ENCODE measurements at regions not wholly inside any gene's neighbourhood (a gene's known extent, or its start where the extent isn't known, plus 50 kb on each side); places are given as distances from the start of the nearest gene placed in this dataset.

DNA sequence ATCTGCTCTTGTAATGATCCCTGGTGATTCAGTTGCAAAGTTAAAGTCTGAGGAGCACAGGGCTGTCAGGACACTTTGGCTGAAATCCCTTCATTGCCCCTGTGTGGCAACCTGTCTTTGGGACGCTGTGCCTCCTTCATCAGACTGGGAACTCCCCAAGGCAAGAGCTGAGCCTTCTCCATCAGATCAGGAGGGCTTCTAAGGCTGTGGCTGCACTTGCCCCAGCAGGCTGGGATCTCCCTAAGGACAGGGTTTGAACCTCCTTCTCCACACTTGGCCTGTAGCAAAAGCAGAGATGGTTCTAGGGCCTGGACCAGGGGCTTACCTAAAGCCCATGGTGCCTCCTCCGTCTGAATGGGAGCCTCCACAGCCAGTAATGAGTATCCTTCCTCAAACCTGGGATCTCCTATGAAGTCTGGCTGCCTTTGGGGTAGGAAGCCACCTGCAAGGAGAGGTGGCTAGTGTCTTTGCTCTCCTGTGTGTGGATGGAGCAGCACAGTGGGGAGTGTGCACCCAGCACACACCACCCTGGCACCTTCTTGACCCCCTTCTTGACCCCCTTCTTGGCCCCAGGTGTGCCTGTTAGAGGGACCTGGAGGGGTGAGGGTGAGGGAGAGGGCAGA lies 79.0 kb upstream of the NKD1 start:
- no peak for DNase-seq

GRCh38 chr16:50468749-50469078 lies 79.5 kb upstream of the NKD1 start:
- DNase-seq, result no peak

- peak; percentile 79 for DNase-seq
Measured at GRCh38 chr16:50467943-50468748, 80.0 kb upstream of the NKD1 start.

GRCh38 chr16:50467559-50467942 lies 80.6 kb upstream of the NKD1 start:
- no peak for DNase-seq

GRCh38 chr16:50466170-50466569 lies 82.0 kb upstream of the NKD1 start:
- no peak for DNase-seq

GRCh38 chr16:50464325-50465290 lies 83.6 kb upstream of the NKD1 start:
- no peak for DNase-seq

DNA sequence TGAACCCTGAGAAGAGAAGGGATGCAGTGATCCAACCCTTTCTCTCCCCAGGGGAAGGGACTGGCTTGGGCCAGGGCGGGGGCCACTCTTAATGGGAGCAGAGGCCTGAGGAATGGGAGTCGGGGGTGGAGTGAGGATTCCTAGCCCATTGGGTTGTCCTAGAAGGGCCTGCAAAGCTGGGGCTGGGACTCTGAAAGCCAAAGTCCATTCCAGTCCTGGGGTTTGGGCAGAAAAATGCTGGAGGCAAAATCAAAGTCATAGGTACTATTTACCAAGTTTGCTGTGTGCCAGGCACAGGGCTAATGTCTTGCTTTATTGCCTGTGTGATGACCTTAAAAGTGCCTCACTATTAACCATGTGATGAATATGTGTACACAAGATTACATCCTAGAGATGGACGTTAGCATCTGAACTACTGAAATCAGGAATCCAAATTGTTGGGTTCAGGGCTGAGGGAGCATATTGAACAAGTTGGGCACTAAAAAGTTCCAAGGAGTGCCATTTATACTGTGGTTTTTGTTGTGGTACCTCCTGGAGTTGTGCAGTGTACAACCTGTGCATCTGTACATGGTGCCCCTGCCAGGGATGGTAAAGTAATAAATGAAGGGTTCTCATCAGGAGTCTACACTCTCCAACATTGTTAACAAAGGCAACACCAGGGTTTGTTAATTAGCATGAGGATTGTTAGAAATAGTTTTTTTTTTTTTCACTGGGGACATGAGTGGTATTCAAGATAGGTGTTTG lies 84.4 kb upstream of the NKD1 start:
- no peak for DNase-seq

DNA sequence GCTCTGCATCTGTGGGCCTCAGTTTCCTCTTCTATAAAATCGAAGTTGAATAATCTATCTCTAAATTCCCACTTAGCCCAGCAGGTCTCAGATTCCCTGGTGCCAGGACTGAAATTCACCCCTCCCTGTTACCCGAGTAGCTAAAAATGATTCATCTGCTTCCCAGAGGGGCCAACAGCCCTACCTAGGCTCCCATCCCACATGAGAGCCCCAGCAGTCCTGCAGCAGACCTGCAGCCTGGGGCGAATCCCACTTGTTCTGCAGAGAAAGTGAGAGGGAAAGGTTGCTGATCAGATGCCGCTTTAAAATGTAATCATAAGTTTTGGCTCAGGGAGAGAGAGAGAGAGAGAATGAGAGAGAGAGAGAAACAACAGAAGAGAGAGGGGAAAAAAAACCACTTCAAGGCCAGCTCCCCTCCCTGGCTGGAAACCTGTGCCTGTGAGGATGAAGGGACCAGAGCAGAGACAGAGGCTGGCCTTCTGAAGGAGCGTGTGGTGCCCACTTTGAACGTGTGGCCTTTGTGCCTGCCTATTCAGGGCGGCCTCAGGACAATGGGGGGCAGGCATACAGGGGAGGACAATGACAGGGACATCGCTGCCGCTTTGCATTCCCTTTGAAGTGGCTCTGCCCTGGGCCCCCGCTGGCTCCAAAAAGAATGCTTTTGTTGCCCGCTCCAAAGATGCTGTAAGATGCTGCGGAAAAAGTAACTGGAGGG lies 85.2 kb upstream of the NKD1 start:
- DNase-seq, result no peak

GRCh38 chr16:50461400-50461760 lies 86.8 kb upstream of the NKD1 start:
- no peak for DNase-seq

DNA sequence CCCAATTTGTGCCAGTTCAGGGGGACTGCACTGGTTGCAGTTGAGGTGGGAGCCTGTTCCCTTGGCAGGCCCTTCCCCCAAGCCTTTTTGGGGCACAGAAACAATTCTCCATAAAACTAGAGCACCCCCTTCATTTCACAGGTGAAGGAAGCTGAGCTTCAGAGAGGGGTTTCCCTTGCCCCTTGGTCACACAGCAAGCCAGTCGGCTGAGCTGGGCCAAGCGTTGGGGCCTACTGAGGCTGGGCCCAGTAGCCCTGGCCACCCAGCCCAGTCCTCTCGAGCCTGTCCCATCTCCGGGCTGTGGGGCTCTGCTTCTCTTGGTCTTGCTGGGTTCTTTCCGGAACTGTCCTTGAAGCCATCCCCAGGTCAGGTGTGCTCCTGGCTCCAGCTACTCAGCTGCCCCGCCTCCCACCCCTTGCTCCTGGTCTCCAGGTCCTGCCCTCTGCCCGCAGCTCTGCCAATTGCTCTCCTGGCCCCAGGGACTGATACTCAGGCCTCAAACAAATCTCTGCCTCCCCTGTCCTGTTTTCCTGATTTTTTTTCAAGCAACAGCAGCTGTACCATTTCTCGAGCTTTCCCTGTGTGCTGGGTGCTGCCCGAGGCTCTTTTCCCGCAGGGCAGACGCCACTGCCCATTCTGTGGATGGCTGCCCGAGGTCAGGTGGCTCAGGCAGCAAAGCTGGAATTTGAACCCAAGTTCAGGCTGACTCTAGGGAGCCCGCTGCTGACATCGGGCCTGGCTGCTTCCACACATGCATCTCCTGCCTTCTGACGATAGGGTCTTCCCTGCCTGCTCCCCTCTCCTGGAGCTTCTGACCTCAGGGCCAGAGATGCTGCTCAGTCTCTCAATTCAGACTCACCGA lies 87.4 kb upstream of the NKD1 start:
- DNase-seq, result no peak

- DNase-seq, result no peak
Measured at GRCh38 chr16:50459496-50460080, 88.6 kb upstream of the NKD1 start.

DNA sequence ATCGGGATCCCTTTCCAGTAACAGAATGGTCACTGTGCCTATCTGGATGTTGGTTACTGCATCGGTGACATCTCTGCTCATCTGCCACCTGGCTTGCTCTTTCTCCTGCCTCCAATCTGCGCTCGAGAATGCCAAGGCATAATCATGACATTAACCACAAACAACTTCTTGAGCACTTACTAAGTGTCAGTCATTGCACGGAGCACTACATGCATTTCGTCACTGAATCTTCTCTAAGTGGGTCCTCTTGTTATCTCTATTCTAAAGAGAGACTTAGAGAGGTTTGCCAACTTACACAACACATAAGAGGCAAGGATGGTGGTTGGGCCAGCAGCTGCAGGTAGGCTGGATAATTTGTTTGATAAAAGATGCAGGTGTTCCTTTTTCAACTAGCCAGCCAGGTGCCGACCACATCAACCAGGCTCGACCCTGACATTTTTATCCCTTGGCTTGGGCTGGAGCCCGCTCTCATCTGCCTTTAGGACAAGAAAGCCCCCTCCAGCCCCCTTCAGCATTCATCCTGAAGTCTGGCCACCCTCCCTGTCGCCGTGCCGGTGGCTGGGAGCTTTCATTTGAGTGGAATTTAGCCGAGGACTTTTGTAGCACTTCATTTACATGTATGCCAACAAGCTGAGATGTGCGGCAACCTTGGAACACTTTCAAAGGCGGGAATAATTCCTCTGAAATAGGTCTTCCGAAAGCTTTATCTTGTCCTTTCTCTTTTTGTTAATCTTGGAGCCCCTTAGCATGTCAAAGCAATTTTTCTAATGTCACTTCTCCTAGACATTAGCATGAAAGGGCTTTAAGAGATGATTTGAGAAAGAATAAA lies 89.3 kb upstream of the NKD1 start:
- DNase-seq, result no peak

DNA sequence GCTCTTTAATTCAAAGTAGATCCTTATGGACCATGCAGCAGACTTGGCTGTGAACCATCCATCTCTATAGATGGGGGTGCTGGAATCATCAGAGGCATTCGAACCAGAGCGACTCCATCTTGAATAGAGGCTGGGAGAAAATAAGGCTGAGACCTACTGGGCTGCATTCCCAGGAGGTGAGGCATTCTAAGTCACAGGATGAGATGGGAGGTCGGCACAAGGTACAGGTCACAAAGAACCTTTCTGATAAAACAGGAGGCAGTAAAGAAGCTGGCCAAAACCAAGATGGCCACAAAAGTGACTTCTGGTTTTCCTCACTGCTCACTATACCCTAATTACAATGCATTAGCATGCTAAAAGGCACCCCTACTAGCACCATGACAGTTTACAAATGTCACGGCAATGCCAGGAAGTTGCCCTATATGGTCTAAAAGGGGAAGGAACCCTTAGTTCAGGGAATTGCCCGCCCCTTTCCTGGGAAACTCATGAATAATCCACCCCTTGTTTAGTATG lies 89.2 kb upstream of the BRD7 start:
- no peak for DNase-seq

GRCh38 chr16:50457423-50457822 lies 88.6 kb upstream of the BRD7 start:
- DNase-seq, result no peak

DNA sequence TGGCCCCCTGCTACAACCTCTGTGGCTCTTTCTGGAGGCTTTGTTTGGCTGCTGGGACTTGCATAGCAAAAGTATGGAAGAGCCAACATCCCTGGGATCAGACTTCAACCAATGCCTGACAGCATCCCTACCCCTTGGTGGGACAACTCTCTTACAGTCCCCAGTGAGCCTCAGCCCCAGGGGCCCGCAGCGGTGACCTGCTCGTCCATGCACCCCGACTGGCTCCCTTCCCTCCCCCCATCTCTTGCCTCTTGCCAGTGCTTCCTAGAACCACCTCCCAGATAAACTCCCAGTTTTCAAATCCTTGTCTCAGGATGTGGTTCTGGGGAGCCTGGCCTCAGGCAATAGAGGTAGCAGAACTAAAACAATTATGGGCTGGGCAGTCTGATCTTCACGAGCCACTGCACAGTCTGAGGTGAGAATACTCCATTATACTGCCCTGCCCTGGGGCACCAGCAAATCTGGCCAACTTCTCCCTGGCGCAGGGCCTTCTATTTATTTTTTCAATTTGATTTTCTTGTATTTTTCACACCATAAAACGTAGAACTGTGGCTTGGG lies 86.6 kb upstream of the BRD7 start:
- no peak for DNase-seq

GRCh38 chr16:50453446-50453845 lies 84.7 kb upstream of the BRD7 start:
- DNase-seq, result no peak

DNA sequence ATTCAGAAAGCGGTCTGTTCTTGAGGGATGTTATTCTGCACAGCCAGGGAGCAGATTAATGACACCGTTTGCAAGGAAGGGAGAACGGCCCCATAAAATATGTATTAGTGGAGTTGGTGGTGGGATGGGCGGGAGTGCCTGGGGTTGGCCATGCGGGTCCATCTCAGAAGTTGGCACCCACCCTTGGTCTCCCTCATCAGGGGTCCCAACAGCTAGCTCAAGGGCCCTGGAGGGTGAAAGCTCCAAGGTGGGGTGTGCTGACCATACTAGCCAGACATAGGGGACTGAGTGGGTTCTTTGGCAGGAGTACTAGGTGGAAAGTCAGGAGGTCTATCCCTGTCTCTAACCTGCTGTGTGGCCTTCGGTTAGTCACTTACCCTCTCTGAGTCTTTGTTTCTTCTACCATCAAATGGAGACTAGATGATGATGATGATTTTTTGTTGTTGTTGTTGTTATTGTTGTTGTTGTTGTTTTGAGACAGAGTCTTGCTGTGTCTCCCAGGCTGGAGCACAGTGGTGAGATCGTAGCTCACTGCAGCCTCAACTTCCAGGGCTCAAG lies 83.2 kb upstream of the BRD7 start:
- no peak for DNase-seq

- DNase-seq, result no peak
Measured at GRCh38 chr16:50450957-50451356, 82.2 kb upstream of the BRD7 start.

DNA sequence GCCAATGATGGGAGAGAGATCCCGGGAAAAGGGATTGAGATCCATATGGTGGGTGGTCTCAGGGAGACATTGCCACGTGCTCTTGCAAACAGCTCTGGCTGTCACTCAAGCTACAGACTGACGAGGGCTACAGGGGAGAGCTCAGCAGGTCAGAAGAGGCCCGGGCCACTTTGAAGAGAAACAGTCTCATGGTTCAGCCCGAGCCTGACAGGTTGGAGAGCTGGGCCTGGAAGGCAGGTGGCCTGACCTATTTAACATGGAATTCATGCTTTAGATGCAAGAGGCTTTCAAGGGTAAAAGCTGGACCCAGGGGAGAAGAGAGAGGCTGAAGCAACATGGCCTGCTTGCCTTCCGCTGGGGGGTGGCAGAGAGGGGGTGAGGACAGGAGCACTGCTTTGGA lies 81.0 kb upstream of the BRD7 start:
- no peak for DNase-seq

Measured in NCI-H2171 treated with DMSO at 0.1 percent for 48 hours (cell line).